ENCODE measurements at regions not wholly inside any gene's neighbourhood (a gene's known extent, or its start where the extent isn't known, plus 50 kb on each side); places are given as distances from the start of the nearest gene placed in this dataset.
A peak's percentile ranks its signal among the peaks of the same experiment; 100 is the strongest.

DNA sequence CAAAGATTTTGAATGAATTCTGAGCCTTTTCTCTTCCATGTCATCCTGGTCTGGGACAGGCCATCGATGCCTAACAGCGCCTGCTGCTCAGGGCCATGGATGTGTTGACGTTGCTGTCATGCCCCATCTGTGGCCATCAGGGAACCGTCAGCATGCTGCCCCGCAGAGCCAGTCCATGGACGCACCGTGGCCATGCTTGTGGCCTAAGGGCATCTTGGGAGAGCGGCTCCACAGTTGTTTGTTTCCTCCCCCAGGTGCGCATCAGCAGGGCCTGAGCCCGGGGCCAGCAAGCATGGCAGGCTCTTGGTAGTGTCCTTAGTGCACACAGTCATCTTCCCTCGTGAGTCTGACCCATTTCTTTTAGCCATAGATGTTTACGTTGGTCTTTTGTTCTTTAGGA lies 142.7 kb downstream of the VAPA start:
- Histone ChIP-seq H2AFZ (ENCODE audit: low read length) (no peak overlapping the region), H3K27ac (ENCODE audit: low read depth, low read length) (peak overlapping the region; percentile 93), H3K9me3 (ENCODE audit: low read depth, low read length) (no peaks in the 10 kb centered on the region), H3K36me3 (ENCODE audit: insufficient read depth, low read length) (no peaks in the 10 kb centered on the region), H3K79me2 (ENCODE audit: insufficient read depth, low read length) (no peaks in the 10 kb centered on the region), H3K27me3 (ENCODE audit: insufficient read depth, low read length) (no peaks in the 10 kb centered on the region), H3K4me3 (ENCODE audit: insufficient read depth, low read length) (no peak overlapping the region), H3K4me1 (ENCODE audit: insufficient read depth, low read length) (peaks cover 42% of the 10 kb centered on the region), H4K20me1 (ENCODE audit: insufficient read depth, low read length) (no peaks in the 10 kb centered on the region), H3K4me2 (ENCODE audit: insufficient read depth, low read length) (no peak overlapping the region)
- no peak for TF ChIP-seq CTCF (IDR thresholded peaks at IDR 0.05; ENCODE audit: extremely low read depth, low read depth, low read length)
- DNase-seq (ENCODE audit: insufficient read length, low spot score, missing footprints): no peak

DNA sequence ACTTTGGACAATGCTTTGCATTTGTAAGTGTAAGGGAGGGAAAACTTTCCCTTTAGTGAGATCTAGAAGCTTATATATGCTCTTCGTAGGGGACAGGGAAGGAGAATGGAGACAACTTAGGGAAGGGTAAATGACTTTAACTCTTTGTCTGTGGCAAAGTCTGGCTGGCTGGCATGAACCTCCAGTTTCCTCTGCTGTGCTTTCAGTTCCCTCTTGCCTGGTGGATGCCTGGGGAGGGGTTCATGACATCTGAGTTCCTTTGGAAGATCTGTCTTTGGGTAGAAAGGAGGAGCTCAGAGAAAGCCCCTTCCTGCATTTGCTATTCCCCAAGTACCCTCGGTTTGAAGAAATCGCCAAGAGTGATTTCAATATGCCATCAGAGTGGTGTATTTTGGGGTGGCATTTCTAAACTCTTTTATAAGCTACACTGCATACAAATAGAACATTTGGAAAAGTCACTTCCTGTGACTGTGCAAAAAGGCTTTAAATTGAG lies 143.6 kb downstream of the VAPA start:
- Histone ChIP-seq H3K9me3 (ENCODE audit: low read depth, low read length) (no peaks in the 10 kb centered on the region), H3K4me1 (ENCODE audit: insufficient read depth, low read length) (peaks cover 36% of the 10 kb centered on the region), H4K20me1 (ENCODE audit: insufficient read depth, low read length) (no peaks in the 10 kb centered on the region), H3K79me2 (ENCODE audit: insufficient read depth, low read length) (no peaks in the 10 kb centered on the region), H3K36me3 (ENCODE audit: insufficient read depth, low read length) (no peaks in the 10 kb centered on the region), H3K27ac (ENCODE audit: low read depth, low read length) (peak overlapping the region; percentile 93), H3K4me3 (ENCODE audit: insufficient read depth, low read length) (peak overlapping the region; percentile 13), H3K4me2 (ENCODE audit: insufficient read depth, low read length) (peak overlapping the region; percentile 40), H3K27me3 (ENCODE audit: insufficient read depth, low read length) (no peaks in the 10 kb centered on the region), H2AFZ (ENCODE audit: low read length) (peak overlapping the region; percentile 45)
- no peak for DNase-seq (ENCODE audit: insufficient read length, low spot score, missing footprints)
- no peak for TF ChIP-seq CTCF (IDR thresholded peaks at IDR 0.05; ENCODE audit: extremely low read depth, low read depth, low read length)

DNA sequence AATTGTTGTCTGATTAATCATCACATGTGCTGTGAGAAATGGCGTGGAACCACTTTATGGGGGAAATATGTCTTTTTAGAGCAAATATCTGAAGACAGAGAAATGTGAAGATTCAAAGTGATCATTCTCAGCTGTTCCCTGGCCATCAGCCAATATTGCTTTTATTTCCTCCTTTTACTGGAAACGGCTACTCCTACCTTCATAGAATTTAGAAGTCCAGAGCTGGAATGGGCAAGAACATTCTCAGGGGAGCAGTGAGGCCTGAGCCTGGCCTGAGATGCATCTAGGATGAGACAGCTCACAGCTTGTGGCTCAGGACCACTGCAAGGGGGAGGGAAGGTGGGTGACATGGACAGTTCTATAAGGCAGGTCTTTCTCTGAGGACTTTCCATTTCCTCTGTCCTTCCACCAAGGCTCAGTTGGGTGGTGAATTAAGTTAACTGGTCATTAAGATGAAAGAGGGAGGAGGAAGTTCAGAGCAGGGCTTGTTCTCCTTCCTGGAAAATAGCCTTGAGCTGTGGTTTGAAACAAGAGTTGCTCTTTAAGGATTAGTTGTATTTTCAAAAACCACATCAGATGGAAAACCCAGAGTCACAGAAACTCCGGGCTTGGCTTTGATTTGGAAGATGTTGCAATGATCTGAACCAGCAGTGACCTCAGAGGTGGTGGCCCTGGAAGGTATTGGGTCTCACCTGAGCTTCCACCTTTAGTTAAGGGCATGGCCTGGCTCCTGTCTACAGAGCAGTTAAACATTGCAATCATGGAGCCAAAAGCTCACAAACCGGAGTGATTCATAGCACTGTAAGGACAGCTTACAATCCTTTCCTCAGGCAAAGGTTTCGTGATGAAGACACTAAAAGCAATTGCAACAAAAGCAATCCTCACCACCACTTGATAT lies 144.3 kb downstream of the VAPA start:
- Histone ChIP-seq H3K9me3 (ENCODE audit: low read depth, low read length) (no peaks in the 10 kb centered on the region), H3K27me3 (ENCODE audit: insufficient read depth, low read length) (no peaks in the 10 kb centered on the region)

More for the DNA sequence above, 144.3 kb downstream of the VAPA start:
- H3K79me2 ChIP-seq (ENCODE audit: insufficient read depth, low read length): no peaks in the 10 kb centered on the region
- TF ChIP-seq CTCF (IDR thresholded peaks at IDR 0.05; ENCODE audit: extremely low read depth, low read depth, low read length): no peak
- H3K4me1 ChIP-seq (ENCODE audit: insufficient read depth, low read length): peaks cover 36% of the 10 kb centered on the region
- H2AFZ ChIP-seq (ENCODE audit: low read length): peak overlapping the region; percentile 45
- H3K27ac ChIP-seq (ENCODE audit: low read depth, low read length): peak overlapping the region; percentile 93
- no peak for DNase-seq (ENCODE audit: insufficient read length, low spot score, missing footprints)
- no peak overlapping the region for H3K4me3 ChIP-seq (ENCODE audit: insufficient read depth, low read length)
- no peaks in the 10 kb centered on the region for H4K20me1 ChIP-seq (ENCODE audit: insufficient read depth, low read length)
- peak overlapping the region; percentile 40 for H3K4me2 ChIP-seq (ENCODE audit: insufficient read depth, low read length)
- no peaks in the 10 kb centered on the region for H3K36me3 ChIP-seq (ENCODE audit: insufficient read depth, low read length)

Data from osteoblast (primary cell).